OCI-LY7 (cell line): ENCODE measurements at regions not wholly inside any gene's neighbourhood (a gene's known extent, or its start where the extent isn't known, plus 50 kb on each side); places are given as distances from the start of the nearest gene placed in this dataset.

Source experiments
- BruUV-seq: library from RNA; stranded (reverse); fragments of 400-500 nt; replicated peaks from 2 replicates; lab custom pipeline; 2021; lab: Mats Ljungman, UMichigan
- CTCF ChIA-PET: fragments of 300-600 bp; sonication (Branson Sonifier 250); formaldehyde crosslinking; loops from one replicate; lab custom pipeline; 2022; ENCODE audit warnings: antibody characterized with exemption; ENCODE audit not compliant: unreplicated experiment; lab: Charles Lee
- POLR2A ChIA-PET: fragments of 300-600 bp; sonication (Branson Sonifier 250); formaldehyde crosslinking; loops from one replicate; lab custom pipeline; 2022; ENCODE audit warnings: antibody characterized with exemption; lab: Charles Lee
- DNase-seq: peaks from one replicate; pipeline ENCODE4 v3.0.0-alpha.2; 2015; ENCODE audit warnings: low spot score
- H2AFZ ChIP-seq: fragments of 200-600 bp; sonication (generic), shearing (Covaris generic); 2 replicates; pipeline ENCODE4 v1.6.1; 2014; ENCODE audit warnings: mild to moderate bottlenecking, antibody characterized with exemption, low read length, moderate library complexity
- H3K27ac ChIP-seq: fragments of 200-600 bp; sonication (generic); 2 replicates; pipeline ENCODE4 v1.5.1; 2014; ENCODE audit warnings: mixed run types, low read depth, mild to moderate bottlenecking, moderate library complexity, low read length, inconsistent platforms; ENCODE audit not compliant: poor library complexity, severe bottlenecking
- H3K36me3 ChIP-seq: fragments of 200-600 bp; sonication (generic); 2 replicates; pipeline ENCODE4 v1.6.1; 2014; ENCODE audit warnings: mild to moderate bottlenecking, antibody characterized with exemption, low read length, moderate library complexity, mixed read lengths; ENCODE audit not compliant: insufficient read depth
- H3K4me1 ChIP-seq: fragments of 200-600 bp; sonication (generic); 2 replicates; pipeline ENCODE4 v1.5.1; 2014; ENCODE audit warnings: mild to moderate bottlenecking, low read length; ENCODE audit not compliant: insufficient read depth, poor library complexity, severe bottlenecking
- H3K4me2 ChIP-seq: fragments of 200-600 bp; sonication (generic); 2 replicates; pipeline ENCODE4 v1.6.1; 2014; ENCODE audit warnings: mild to moderate bottlenecking, low read length
- H3K4me3 ChIP-seq: fragments of 200-600 bp; sonication (generic); 2 replicates; pipeline ENCODE4 v1.5.1; 2014; ENCODE audit warnings: mild to moderate bottlenecking, low read depth, low read length; ENCODE audit not compliant: poor library complexity, severe bottlenecking
- H3K79me2 ChIP-seq: fragments of 200-600 bp; sonication (generic); 2 replicates; pipeline ENCODE4 v1.6.1; 2016; ENCODE audit warnings: low read depth, mild to moderate bottlenecking, low read length, moderate library complexity, mixed read lengths; ENCODE audit not compliant: insufficient read depth
- H3K9me2 ChIP-seq: fragments of 200-600 bp; sonication (generic); 2 replicates; pipeline ENCODE4 v1.6.1; 2016; ENCODE audit warnings: mild to moderate bottlenecking, low read length, mixed read lengths; ENCODE audit not compliant: insufficient read depth
- H3K9me3 ChIP-seq: fragments of 200-600 bp; sonication (generic); 2 replicates; pipeline ENCODE4 v1.6.1; 2014; ENCODE audit warnings: mild to moderate bottlenecking, mixed run types, low read length, mixed read lengths
- H4K20me1 ChIP-seq: fragments of 200-600 bp; sonication (generic); 2 replicates; pipeline ENCODE4 v1.6.1; 2014; ENCODE audit warnings: mild to moderate bottlenecking, antibody characterized with exemption, low read length, moderate library complexity, mixed read lengths; ENCODE audit not compliant: insufficient read depth
- EZH2phosphoT487 ChIP-seq: fragments of 200-600 bp; sonication (generic); IDR thresholded peaks from 2 replicates; pipeline ENCODE4 v1.6.1; 2018; ENCODE audit warnings: low read depth, borderline replicate concordance, mild to moderate bottlenecking, mixed run types, antibody characterized with exemption, low read length, moderate library complexity, mixed read lengths
- intact Hi-C: fragments of 100-400 bp; cut with micrococcal nuclease; formaldehyde crosslinking; loops from one replicate; pipeline ENCODE4 v1.10.0; 2022; ENCODE audit not compliant: unreplicated experiment
- TF ChIP-seq, protein P1 (sequence below): fragments of 200-600 bp; sonication (generic); conservative IDR thresholded peaks from 2 replicates; pipeline ENCODE4 v1.5.1; 2014; ENCODE audit warnings: mild to moderate bottlenecking, antibody characterized with exemption, low read length, moderate library complexity, mixed read lengths

DNA sequence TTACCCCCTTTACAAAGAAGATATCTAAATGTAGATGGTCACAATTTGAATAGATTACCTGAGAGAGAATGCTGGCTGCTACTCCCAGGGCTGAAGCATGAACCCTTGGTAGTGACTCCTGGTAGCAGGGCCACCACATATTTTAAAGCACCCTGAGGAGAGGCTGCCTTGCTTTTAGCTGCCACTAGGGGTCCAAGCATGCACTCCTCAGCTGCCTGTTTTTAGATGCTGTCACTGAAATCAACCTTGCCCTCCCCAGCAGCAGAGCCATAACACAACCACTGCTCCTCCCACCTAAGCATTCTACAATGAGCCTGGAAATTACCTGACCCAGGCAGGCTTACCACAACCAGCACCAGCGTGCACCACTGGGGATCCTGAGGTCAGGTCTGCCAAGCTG is 850.9 kb downstream of the FAM133A start:
- intact Hi-C loops, result no loop called here
- no peak for DNase-seq
- Histone ChIP-seq H3K79me2 (no peaks in the 10 kb centered on the region), H3K27ac (no peak overlapping the region), H3K4me3 (no peak overlapping the region), H3K36me3 (no peaks in the 10 kb centered on the region), H3K4me2 (no peak overlapping the region), H3K4me1 (no peaks in the 10 kb centered on the region), H4K20me1 (no peaks in the 10 kb centered on the region), H3K9me3 (no peaks in the 10 kb centered on the region), H3K9me2 (no peaks in the 10 kb centered on the region), H2AFZ (no peak overlapping the region)
- ChIA-PET POLR2A (no interaction called here), CTCF (no interaction called here)
- no TSS peak for BruUV-seq
- TF ChIP-seq, protein P1, sequence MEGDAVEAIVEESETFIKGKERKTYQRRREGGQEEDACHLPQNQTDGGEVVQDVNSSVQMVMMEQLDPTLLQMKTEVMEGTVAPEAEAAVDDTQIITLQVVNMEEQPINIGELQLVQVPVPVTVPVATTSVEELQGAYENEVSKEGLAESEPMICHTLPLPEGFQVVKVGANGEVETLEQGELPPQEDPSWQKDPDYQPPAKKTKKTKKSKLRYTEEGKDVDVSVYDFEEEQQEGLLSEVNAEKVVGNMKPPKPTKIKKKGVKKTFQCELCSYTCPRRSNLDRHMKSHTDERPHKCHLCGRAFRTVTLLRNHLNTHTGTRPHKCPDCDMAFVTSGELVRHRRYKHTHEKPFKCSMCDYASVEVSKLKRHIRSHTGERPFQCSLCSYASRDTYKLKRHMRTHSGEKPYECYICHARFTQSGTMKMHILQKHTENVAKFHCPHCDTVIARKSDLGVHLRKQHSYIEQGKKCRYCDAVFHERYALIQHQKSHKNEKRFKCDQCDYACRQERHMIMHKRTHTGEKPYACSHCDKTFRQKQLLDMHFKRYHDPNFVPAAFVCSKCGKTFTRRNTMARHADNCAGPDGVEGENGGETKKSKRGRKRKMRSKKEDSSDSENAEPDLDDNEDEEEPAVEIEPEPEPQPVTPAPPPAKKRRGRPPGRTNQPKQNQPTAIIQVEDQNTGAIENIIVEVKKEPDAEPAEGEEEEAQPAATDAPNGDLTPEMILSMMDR, result peak; percentile 32; the same call in 1 of the 2 replicates
- no peak for TF ChIP-seq EZH2phosphoT487

DNA sequence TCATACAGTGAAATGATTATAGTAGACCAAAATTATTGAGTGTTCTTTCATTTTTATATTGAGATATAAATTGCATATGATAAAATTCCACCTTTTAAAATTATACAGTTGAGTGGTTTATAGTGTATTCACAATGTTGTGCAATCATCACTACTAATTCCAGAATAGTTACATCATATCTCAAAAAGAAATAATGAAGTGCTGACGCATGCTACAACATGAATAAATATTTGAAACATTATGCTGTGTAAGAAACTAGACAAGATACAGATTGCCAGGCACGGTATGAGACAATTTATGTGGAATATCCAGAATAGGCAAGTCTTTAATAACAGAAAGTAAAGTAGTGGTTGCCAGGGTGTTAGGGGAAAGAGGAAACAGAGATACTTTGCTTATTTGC is 871.7 kb downstream of the FAM133A start:
- H3K4me3 ChIP-seq, result no peak overlapping the region
- no peak overlapping the region for H3K4me2 ChIP-seq
- no peaks in the 10 kb centered on the region for H4K20me1 ChIP-seq
- H2AFZ ChIP-seq, result no peak overlapping the region
- H3K36me3 ChIP-seq, result no peaks in the 10 kb centered on the region
- POLR2A ChIA-PET, result no interaction called here
- H3K79me2 ChIP-seq, result no peaks in the 10 kb centered on the region
- H3K9me2 ChIP-seq, result no peaks in the 10 kb centered on the region
- TF ChIP-seq, protein P1, result no peak
- TF ChIP-seq EZH2phosphoT487, result no peak
- intact Hi-C loops, result no loop called here
- H3K4me1 ChIP-seq, result no peaks in the 10 kb centered on the region
- DNase-seq, result no peak
- BruUV-seq, result no TSS peak
- H3K27ac ChIP-seq, result no peak overlapping the region
- CTCF ChIA-PET, result no interaction called here
- no peaks in the 10 kb centered on the region for H3K9me3 ChIP-seq

DNA sequence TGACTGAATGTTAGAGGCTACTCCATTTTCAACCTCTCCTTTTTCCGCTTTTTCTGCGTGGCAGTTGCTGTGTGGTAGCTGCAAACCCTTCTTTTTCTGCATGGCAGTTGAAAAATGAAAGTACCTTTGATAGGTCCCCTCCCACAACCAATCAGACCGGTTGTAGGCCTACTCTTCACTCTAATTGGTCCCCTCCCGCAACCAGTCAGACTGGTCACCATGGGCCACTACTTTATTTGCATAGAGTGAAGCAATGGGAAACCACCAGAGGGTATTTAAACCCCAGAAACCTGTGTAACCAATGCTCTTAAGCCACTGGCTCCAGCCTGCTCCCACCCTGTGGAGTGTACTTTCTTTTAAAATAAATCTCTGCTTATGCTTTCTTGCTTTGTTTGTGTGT is 877.8 kb downstream of the FAM133A start:
- Histone ChIP-seq H3K4me3 (no peak overlapping the region), H4K20me1 (no peaks in the 10 kb centered on the region), H3K79me2 (no peaks in the 10 kb centered on the region), H2AFZ (no peak overlapping the region), H3K9me2 (no peaks in the 10 kb centered on the region), H3K27ac (no peak overlapping the region), H3K4me2 (no peak overlapping the region), H3K4me1 (no peaks in the 10 kb centered on the region), H3K9me3 (no peaks in the 10 kb centered on the region), H3K36me3 (no peaks in the 10 kb centered on the region)
- ChIA-PET POLR2A (no interaction called here), CTCF (no interaction called here)
- intact Hi-C loops, result no loop called here
- no peak for DNase-seq
- no TSS peak for BruUV-seq
- TF ChIP-seq EZH2phosphoT487, result no peak
- TF ChIP-seq, protein P1, result no peak
